ENCODE measurements at regions not wholly inside any gene's neighbourhood (a gene's known extent, or its start where the extent isn't known, plus 50 kb on each side); places are given as distances from the start of the nearest gene placed in this dataset.

- TF ChIP-seq NANOG (IDR thresholded peaks at IDR 0.05; ENCODE audit: borderline replicate concordance) (no peak), STAT1 (IDR thresholded peaks at IDR 0.05; ENCODE audit: unreplicated experiment) (no peak), POLR2AphosphoS5 (IDR thresholded peaks at IDR 0.05; ENCODE audit: low read depth) (no peak), ETS1 (IDR thresholded peaks at IDR 0.05) (no peak)
Measured at GRCh38 chr4:162232349-162232748, 68.5 kb upstream of the FSTL5 start (continued).

- H3F3A ChIP-seq (replicated peaks; ENCODE audit: low read depth): no peaks in the 10 kb centered on the region
- no peaks in the 10 kb centered on the region for H3K36me3 ChIP-seq (ENCODE audit: insufficient read depth)
- H3K9me3 Mint-ChIP-seq: no peaks in the 10 kb centered on the region; the same call in 2 of the 3 replicates
- H3K4me3 Mint-ChIP-seq: no peak overlapping the region
- TF ChIP-seq ETS1 (IDR thresholded peaks at IDR 0.05): no peak
- no peak for TF ChIP-seq JUNB (IDR thresholded peaks at IDR 0.05; ENCODE audit: unreplicated experiment)
- TF ChIP-seq NANOG (IDR thresholded peaks at IDR 0.05; ENCODE audit: borderline replicate concordance): no peak
- no peak for TF ChIP-seq REST (IDR thresholded peaks at IDR 0.05; ENCODE audit: unreplicated experiment)
- no peak for TF ChIP-seq ZNF114 (CRISPR knock-in tag; IDR thresholded peaks at IDR 0.05)
- TF ChIP-seq ZNF331 (CRISPR knock-in tag; IDR thresholded peaks at IDR 0.05; ENCODE audit: low read depth): no peak
- no peak for TF ChIP-seq CREB1 (CRISPR knock-in tag; IDR thresholded peaks at IDR 0.05; ENCODE audit: low read depth)
- TF ChIP-seq EZH2phosphoT487 (IDR thresholded peaks at IDR 0.05; ENCODE audit: unreplicated experiment): no peak
- no peak for TF ChIP-seq EZH2 (IDR thresholded peaks at IDR 0.05; ENCODE audit: low read depth, unreplicated experiment)
- TF ChIP-seq POLR2AphosphoS5 (IDR thresholded peaks at IDR 0.05; ENCODE audit: low read depth): no peak
- peaks cover 8% of the 10 kb centered on the region for H3K36me3 Mint-ChIP-seq (ENCODE audit: low read depth)
- H3K27me3 ChIP-seq (ENCODE audit: insufficient read depth): no peaks in the 10 kb centered on the region
- DNase-seq (ENCODE audit: low spot score): no peak
- H4K20me1 ChIP-seq (replicated peaks; ENCODE audit: insufficient read depth): no peaks in the 10 kb centered on the region; the same call in 1 of the 2 replicates
- no peak overlapping the region for H2AFZ ChIP-seq
- no peak for ATAC-seq
- peaks cover 11% of the 10 kb centered on the region; the same call in 2 of the 3 replicates for H3K4me1 Mint-ChIP-seq
- no peak overlapping the region for H3K27ac ChIP-seq (ENCODE audit: low read depth)
- H3K27ac Mint-ChIP-seq: no peak overlapping the region
- H3K4me1 ChIP-seq (ENCODE audit: insufficient read depth): no peaks in the 10 kb centered on the region
- H3K4me3 ChIP-seq: no peak overlapping the region
- H3K27me3 Mint-ChIP-seq (ENCODE audit: insufficient read depth, low read depth, poor library complexity): no peaks in the 10 kb centered on the region
- 0 out of 2 replicates have a peak, but pooled peaks cover 8% of the 10 kb centered on the region for H3K9me2 ChIP-seq (ENCODE audit: insufficient read depth)
- no peak overlapping the region for H3K4me2 ChIP-seq
- no peaks in the 10 kb centered on the region for H3K79me2 ChIP-seq (replicated peaks; ENCODE audit: insufficient read depth)
Measured at GRCh38 chr4:162229670-162230069, 65.9 kb upstream of the FSTL5 start.
